Astrocyte of the spinal cord (primary cell): ENCODE measurements at regions not wholly inside any gene's neighbourhood (a gene's known extent, or its start where the extent isn't known, plus 50 kb on each side); places are given as distances from the start of the nearest gene placed in this dataset.
"Not testable (repeated sequence)": the region's sequence is repeated elsewhere in the genome, so short reads cannot be mapped to it uniquely, and the experiment has no call there.

Experiments used
- DNase-seq: peaks from one replicate; pipeline ENCODE4 v3.0.0; 2011; ENCODE audit warnings: low read depth, low spot score
- H3K4me3 ChIP-seq: 2 replicates; pipeline ENCODE4 v1.5.1; 2011; ENCODE audit warnings: low read depth, mild to moderate bottlenecking, low read length, moderate library complexity
- CTCF ChIP-seq: IDR thresholded peaks from 2 replicates; pipeline ENCODE4 v1.5.1; 2012; ENCODE audit warnings: low read depth, mild to moderate bottlenecking, low read length, inconsistent platforms
- in situ Hi-C: cut with HindIII; loops from 2 replicates; pipeline ENCODE4 v1.10.0; 2017; ENCODE audit warnings: low sequenced_read_pairs

GRCh38 chr14:103241531-103241930 lies 92.5 kb upstream of the EIF5 start:
- no peak for TF ChIP-seq CTCF
- H3K4me3 ChIP-seq, result no peak overlapping the region
- no peak for DNase-seq
- in situ Hi-C loops, result no loop called here

- H3K4me3 ChIP-seq, result no peak overlapping the region
- no peak for TF ChIP-seq CTCF
- in situ Hi-C loops, result no loop called here
- no peak for DNase-seq
These were observed 90.0 kb upstream of the EIF5 start for GRCh38 chr14:103243764-103244737.

DNA sequence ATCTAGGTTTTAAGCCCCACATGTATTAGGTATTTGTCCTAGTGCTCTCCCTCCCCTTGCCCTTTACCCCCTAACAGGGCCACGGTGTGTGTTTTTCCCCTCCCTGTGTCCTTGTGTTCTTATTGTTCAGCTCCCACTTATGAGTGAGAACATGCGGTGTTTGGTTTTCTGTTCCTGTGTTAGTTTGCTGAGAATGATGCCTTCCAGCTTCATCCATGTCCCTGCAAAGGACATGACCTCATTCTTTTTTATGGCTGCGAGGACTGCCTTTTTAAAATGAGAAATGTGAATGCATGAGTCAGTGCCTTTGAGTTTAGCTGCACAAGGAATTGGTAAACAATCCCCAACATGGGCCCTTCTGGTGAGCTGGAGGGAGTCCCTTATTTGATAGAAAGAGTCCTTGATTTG lies 88.4 kb upstream of the EIF5 start:
- DNase-seq, result peak; percentile 20
- in situ Hi-C loops, H3K4me3 ChIP-seq: not testable (repeated sequence)

- no peak for DNase-seq
- no peak overlapping the region for H3K4me3 ChIP-seq
- TF ChIP-seq CTCF, result no peak
- in situ Hi-C loops, result no loop called here
These were observed 88.0 kb upstream of the EIF5 start for GRCh38 chr14:103246070-103246469.

GRCh38 chr14:103247169-103247606 lies 86.8 kb upstream of the EIF5 start:
- no peak for TF ChIP-seq CTCF
- DNase-seq, result no peak
- in situ Hi-C loops, result no loop called here
- H3K4me3 ChIP-seq, result no peak overlapping the region

DNA sequence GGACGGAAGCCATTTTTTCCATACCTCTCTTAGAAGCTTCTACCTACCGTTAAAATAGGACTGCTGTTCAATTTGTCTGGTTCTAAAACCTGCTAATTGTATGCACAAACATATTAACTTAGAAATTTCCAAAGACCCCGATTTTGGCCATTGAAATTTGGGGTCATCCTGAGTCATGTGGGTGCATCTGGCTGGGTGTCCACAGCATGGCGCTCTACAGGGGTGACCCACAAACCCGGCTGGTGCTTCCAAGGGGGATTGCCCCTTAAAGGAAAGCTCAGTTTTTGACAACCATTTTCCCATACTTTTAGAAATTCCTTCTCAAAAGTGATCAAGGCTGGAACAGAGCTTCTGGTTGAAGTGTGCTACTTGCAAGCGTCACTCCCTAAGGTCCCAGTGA lies 83.9 kb upstream of the EIF5 start:
- DNase-seq, result no peak
- in situ Hi-C loops, result no loop called here
- TF ChIP-seq CTCF, result no peak
- H3K4me3 ChIP-seq, result no peak overlapping the region

DNA sequence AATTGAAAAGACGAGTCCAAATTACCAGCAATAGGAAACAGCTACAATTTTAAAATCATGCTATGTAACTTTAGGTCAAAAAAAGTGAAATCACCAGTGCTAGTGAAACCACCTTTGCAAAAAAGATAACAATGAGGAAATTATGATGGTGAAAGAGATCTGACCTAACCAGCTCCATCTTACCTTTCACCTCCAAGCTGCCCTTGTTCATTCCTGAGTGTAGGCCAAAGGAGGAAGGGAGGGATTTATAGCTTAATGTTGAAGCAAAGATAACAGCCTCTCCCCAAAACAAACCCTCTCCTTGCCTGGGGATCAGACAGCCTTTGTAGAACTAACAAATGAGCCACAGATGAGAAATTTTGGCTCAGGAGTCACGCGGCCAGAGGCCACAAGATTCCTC lies 83.2 kb upstream of the EIF5 start:
- H3K4me3 ChIP-seq, result no peak overlapping the region
- no peak for DNase-seq
- in situ Hi-C loops, result no loop called here
- no peak for TF ChIP-seq CTCF
